ENCODE measurements at regions not wholly inside any gene's neighbourhood (a gene's known extent, or its start where the extent isn't known, plus 50 kb on each side); places are given as distances from the start of the nearest gene placed in this dataset.

DNA sequence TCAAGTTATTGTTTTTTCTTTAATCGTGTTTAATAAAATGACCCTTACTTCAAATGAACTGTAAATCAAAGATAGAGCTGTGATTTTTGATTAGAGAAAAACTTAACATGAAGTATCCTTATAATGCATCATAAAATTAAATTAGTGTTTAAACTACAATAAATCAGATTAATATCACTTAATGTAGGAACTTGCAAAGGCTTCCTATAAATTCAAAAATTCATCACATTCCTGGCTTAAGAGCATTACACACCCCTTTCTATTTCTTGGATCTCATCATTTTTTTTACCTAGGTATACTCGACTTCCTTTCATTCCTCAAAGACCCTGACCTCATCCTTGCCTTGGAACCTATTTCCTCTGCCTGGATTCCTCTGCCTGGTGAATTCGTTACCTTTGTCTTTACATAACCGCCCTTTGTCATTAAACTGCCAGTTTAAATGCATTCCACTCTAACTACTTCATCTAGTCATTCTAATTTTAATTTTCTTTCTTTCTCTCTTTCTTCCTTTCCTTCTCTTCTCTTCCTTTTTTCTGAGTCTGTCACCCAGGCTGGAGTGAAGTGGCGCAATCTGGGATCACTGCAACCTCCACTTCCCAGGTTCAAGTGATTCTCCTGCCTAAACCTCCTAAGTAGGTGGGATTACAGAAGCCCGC is 1244.5 kb downstream of the OTOL1 start:
- no peak for TF ChIP-seq ZNF548 (tag by site-specific recombination; IDR thresholded peaks at IDR 0.05)
- no peak for TF ChIP-seq SP2 (tag by site-specific recombination; IDR thresholded peaks at IDR 0.05)
- no peak for TF ChIP-seq PRDM1 (tag by site-specific recombination; IDR thresholded peaks at IDR 0.05)
- TF ChIP-seq, protein P1, sequence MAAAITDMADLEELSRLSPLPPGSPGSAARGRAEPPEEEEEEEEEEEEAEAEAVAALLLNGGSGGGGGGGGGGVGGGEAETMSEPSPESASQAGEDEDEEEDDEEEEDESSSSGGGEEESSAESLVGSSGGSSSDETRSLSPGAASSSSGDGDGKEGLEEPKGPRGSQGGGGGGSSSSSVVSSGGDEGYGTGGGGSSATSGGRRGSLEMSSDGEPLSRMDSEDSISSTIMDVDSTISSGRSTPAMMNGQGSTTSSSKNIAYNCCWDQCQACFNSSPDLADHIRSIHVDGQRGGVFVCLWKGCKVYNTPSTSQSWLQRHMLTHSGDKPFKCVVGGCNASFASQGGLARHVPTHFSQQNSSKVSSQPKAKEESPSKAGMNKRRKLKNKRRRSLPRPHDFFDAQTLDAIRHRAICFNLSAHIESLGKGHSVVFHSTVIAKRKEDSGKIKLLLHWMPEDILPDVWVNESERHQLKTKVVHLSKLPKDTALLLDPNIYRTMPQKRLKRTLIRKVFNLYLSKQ (tag by site-specific recombination; IDR thresholded peaks at IDR 0.05; ENCODE audit: borderline replicate concordance), result no peak
- TF ChIP-seq, protein P2, sequence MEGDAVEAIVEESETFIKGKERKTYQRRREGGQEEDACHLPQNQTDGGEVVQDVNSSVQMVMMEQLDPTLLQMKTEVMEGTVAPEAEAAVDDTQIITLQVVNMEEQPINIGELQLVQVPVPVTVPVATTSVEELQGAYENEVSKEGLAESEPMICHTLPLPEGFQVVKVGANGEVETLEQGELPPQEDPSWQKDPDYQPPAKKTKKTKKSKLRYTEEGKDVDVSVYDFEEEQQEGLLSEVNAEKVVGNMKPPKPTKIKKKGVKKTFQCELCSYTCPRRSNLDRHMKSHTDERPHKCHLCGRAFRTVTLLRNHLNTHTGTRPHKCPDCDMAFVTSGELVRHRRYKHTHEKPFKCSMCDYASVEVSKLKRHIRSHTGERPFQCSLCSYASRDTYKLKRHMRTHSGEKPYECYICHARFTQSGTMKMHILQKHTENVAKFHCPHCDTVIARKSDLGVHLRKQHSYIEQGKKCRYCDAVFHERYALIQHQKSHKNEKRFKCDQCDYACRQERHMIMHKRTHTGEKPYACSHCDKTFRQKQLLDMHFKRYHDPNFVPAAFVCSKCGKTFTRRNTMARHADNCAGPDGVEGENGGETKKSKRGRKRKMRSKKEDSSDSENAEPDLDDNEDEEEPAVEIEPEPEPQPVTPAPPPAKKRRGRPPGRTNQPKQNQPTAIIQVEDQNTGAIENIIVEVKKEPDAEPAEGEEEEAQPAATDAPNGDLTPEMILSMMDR (tag by site-specific recombination; IDR thresholded peaks at IDR 0.05), result no peak
- no peak for TF ChIP-seq ZNF423 (tag by site-specific recombination; IDR thresholded peaks at IDR 0.05)
- no peak for TF ChIP-seq ZNF768 (tag by site-specific recombination; IDR thresholded peaks at IDR 0.05)
- no peak for TF ChIP-seq ZFP41 (tag by site-specific recombination; IDR thresholded peaks at IDR 0.05; ENCODE audit: borderline replicate concordance)
- TF ChIP-seq, protein P3, sequence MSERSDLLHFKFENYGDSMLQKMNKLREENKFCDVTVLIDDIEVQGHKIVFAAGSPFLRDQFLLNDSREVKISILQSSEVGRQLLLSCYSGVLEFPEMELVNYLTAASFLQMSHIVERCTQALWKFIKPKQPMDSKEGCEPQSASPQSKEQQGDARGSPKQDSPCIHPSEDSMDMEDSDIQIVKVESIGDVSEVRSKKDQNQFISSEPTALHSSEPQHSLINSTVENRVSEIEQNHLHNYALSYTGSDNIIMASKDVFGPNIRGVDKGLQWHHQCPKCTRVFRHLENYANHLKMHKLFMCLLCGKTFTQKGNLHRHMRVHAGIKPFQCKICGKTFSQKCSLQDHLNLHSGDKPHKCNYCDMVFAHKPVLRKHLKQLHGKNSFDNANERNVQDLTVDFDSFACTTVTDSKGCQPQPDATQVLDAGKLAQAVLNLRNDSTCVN (tag by site-specific recombination; optimal IDR thresholded peaks at IDR 0.05), result no peak
- TF ChIP-seq ZNF521 (tag by site-specific recombination; IDR thresholded peaks at IDR 0.05), result no peak
- TF ChIP-seq ZBTB7A (tag by site-specific recombination; IDR thresholded peaks at IDR 0.05; ENCODE audit: low read depth), result no peak
- no peak for TF ChIP-seq ZNF202 (tag by site-specific recombination; IDR thresholded peaks at IDR 0.05; ENCODE audit: borderline replicate concordance)
- TF ChIP-seq, protein P4, sequence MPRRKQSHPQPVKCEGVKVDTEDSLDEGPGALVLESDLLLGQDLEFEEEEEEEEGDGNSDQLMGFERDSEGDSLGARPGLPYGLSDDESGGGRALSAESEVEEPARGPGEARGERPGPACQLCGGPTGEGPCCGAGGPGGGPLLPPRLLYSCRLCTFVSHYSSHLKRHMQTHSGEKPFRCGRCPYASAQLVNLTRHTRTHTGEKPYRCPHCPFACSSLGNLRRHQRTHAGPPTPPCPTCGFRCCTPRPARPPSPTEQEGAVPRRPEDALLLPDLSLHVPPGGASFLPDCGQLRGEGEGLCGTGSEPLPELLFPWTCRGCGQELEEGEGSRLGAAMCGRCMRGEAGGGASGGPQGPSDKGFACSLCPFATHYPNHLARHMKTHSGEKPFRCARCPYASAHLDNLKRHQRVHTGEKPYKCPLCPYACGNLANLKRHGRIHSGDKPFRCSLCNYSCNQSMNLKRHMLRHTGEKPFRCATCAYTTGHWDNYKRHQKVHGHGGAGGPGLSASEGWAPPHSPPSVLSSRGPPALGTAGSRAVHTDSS (tag by site-specific recombination; IDR thresholded peaks at IDR 0.05), result no peak
- no peak for TF ChIP-seq ZNF248 (tag by site-specific recombination; IDR thresholded peaks at IDR 0.05)
